Mesothelial cell of epicardium (in vitro differentiated cells): ENCODE measurements at regions not wholly inside any gene's neighbourhood (a gene's known extent, or its start where the extent isn't known, plus 50 kb on each side); places are given as distances from the start of the nearest gene placed in this dataset.

ENCODE experiments used
- DNase-seq, 2 experiments: peaks; one replicate each; pipeline ENCODE4 v3.0.0; 2021; ENCODE audit warnings: low spot score in 2 of 2; ENCODE audit not compliant: unreplicated experiment in 2 of 2
- H3K27ac Mint-ChIP-seq: 2 replicates; pipeline ENCODE4 v1.8.0; 2021; ENCODE audit warnings: mixed read lengths
- H3K27me3 Mint-ChIP-seq: 2 replicates; pipeline ENCODE4 v1.8.0; 2021; ENCODE audit warnings: low read depth, mixed read lengths
- H3K36me3 Mint-ChIP-seq: 2 replicates; pipeline ENCODE4 v1.8.0; 2021; ENCODE audit warnings: mixed read lengths
- H3K4me1 Mint-ChIP-seq: 2 replicates; pipeline ENCODE4 v1.8.0; 2021; ENCODE audit warnings: mixed read lengths
- H3K4me3 Mint-ChIP-seq: 2 replicates; pipeline ENCODE4 v1.8.0; 2021; ENCODE audit warnings: mild to moderate bottlenecking, moderate library complexity, mixed read lengths
- H3K9me3 Mint-ChIP-seq: 2 replicates; pipeline ENCODE4 v1.8.0; 2021; ENCODE audit warnings: mixed read lengths
- TF ChIP-seq, protein P1 (sequence below): fragments of 200-600 bp; sonication (generic); IDR thresholded peaks from one replicate; pipeline ENCODE4 v1.5.0; 2021; ENCODE audit warnings: antibody characterized with exemption; ENCODE audit not compliant: unreplicated experiment

- Mint-ChIP-seq H3K27ac (no peak overlapping the region), H3K4me3 (no peak overlapping the region), H3K27me3 (peaks cover 3% of the 10 kb centered on the region), H3K9me3 (no peaks in the 10 kb centered on the region), H3K4me1 (peaks cover 26% of the 10 kb centered on the region), H3K36me3 (no peaks in the 10 kb centered on the region)
- TF ChIP-seq, protein P1, sequence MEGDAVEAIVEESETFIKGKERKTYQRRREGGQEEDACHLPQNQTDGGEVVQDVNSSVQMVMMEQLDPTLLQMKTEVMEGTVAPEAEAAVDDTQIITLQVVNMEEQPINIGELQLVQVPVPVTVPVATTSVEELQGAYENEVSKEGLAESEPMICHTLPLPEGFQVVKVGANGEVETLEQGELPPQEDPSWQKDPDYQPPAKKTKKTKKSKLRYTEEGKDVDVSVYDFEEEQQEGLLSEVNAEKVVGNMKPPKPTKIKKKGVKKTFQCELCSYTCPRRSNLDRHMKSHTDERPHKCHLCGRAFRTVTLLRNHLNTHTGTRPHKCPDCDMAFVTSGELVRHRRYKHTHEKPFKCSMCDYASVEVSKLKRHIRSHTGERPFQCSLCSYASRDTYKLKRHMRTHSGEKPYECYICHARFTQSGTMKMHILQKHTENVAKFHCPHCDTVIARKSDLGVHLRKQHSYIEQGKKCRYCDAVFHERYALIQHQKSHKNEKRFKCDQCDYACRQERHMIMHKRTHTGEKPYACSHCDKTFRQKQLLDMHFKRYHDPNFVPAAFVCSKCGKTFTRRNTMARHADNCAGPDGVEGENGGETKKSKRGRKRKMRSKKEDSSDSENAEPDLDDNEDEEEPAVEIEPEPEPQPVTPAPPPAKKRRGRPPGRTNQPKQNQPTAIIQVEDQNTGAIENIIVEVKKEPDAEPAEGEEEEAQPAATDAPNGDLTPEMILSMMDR = no peak
- no peak for DNase-seq
These were observed 369.2 kb upstream of the MGMT start for GRCh38 chr10:129097776-129098330.

- Mint-ChIP-seq H3K27ac (no peak overlapping the region), H3K4me3 (no peak overlapping the region), H3K4me1 (peaks cover 26% of the 10 kb centered on the region), H3K27me3 (peaks cover 3% of the 10 kb centered on the region), H3K9me3 (no peaks in the 10 kb centered on the region), H3K36me3 (no peaks in the 10 kb centered on the region)
- TF ChIP-seq, protein P1 = no peak
- no peak for DNase-seq
These were observed 368.5 kb upstream of the MGMT start for GRCh38 chr10:129098517-129098916.

DNA sequence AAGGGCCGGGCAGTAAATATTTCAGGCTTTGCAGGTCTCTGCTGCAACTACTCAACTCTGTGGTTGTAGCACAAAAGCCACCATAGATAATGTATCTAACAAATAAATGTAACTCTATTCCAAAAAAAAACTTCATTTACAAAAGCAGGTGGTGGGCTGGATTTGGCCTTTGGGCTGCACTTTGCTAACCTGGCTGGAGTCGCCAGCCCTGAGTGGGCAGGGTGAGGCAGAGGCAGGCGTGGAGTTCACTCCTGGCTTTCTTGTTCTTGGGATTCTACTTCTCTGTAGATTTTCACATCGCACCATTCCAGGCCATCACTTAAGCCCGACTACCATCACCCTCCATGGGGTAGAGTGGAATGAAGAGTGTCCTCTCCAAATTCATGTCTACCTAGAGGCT is 367.6 kb upstream of the MGMT start:
- H3K36me3 Mint-ChIP-seq = no peaks in the 10 kb centered on the region
- no peaks in the 10 kb centered on the region for H3K9me3 Mint-ChIP-seq
- no peak overlapping the region for H3K27ac Mint-ChIP-seq
- H3K4me3 Mint-ChIP-seq = no peak overlapping the region
- TF ChIP-seq, protein P1 = no peak
- DNase-seq = no peak
- peaks cover 26% of the 10 kb centered on the region for H3K4me1 Mint-ChIP-seq
- H3K27me3 Mint-ChIP-seq = no peaks in the 10 kb centered on the region

- no peaks in the 10 kb centered on the region for H3K9me3 Mint-ChIP-seq
- H3K27ac Mint-ChIP-seq = no peak overlapping the region
- no peaks in the 10 kb centered on the region for H3K36me3 Mint-ChIP-seq
- H3K4me1 Mint-ChIP-seq = peaks cover 27% of the 10 kb centered on the region
- TF ChIP-seq, protein P1 = no peak
- H3K27me3 Mint-ChIP-seq = no peaks in the 10 kb centered on the region
- no peak for DNase-seq
- no peak overlapping the region for H3K4me3 Mint-ChIP-seq
These were observed 367.0 kb upstream of the MGMT start for GRCh38 chr10:129099992-129100391.

DNA sequence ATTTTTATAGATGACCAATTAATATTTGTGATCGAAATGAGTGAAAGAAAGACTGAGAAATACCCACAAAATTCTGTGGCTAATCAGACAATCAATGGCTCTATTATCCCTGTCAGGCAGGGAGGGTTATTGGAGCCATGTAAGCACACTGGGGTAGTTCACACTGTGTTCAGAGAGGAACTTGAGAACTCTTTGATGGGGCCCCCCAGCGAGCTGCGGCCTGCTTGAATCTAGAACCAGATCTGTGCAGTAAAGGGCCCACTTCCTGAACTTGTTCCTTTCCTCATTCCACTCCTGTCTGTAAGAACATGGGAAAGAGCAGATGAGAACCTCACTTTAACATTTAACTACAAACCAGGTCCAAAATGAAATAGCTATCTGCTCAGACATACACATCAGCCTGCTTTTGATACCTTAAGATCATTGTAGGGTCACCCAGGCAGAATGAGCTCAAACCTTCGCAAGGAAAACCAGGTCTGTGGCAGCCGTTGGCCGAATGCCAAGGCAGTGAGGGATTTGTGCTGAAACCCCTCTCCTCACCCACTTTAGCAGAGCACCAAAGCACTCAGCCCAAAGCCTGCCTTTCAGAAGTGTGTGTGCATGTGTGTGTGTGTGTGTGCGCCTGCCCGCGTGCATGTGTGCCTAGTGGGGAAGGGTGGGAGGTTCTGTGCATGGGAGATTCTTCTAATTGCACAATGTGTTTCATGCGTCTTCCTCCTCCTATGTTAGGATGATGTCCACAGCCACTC is 365.6 kb upstream of the MGMT start:
- no peaks in the 10 kb centered on the region for H3K27me3 Mint-ChIP-seq
- TF ChIP-seq, protein P1 = no peak
- H3K4me3 Mint-ChIP-seq = no peak overlapping the region
- H3K4me1 Mint-ChIP-seq = peaks cover 26% of the 10 kb centered on the region
- no peak overlapping the region for H3K27ac Mint-ChIP-seq
- no peaks in the 10 kb centered on the region for H3K36me3 Mint-ChIP-seq
- no peaks in the 10 kb centered on the region for H3K9me3 Mint-ChIP-seq
- peak in 1 of 2 experiments; percentile 47 for DNase-seq
